SK-N-SH treated with all-trans-retinoic acid at 6 μM for 48 hours (cell line): ENCODE measurements at regions not wholly inside any gene's neighbourhood (a gene's known extent, or its start where the extent isn't known, plus 50 kb on each side); places are given as distances from the start of the nearest gene placed in this dataset.

Experiments
- ARNTL ChIP-seq: fragments of 450-650 bp; formaldehyde crosslinking; IDR thresholded peaks from 2 replicates; pipeline ENCODE4 v1.5.0; 2020; ENCODE audit warnings: low read depth, mild to moderate bottlenecking, moderate library complexity, borderline replicate concordance
- BACH2 ChIP-seq: fragments of 250-450 bp; sonication (Bioruptor Pico); IDR thresholded peaks from 2 replicates; pipeline ENCODE4 v1.9.0; 2021; ENCODE audit warnings: mild to moderate bottlenecking, borderline replicate concordance
- CREB5 ChIP-seq: fragments of 250-450 bp; sonication (Bioruptor Pico); IDR thresholded peaks from 2 replicates; pipeline ENCODE4 v1.5.1; 2020; ENCODE audit warnings: low read depth, mild to moderate bottlenecking, moderate library complexity
- SNAI2 ChIP-seq: fragments of 250-450 bp; sonication (Bioruptor Pico); IDR thresholded peaks from 2 replicates; pipeline ENCODE4 v1.5.0; 2020; ENCODE audit warnings: mild to moderate bottlenecking, moderate library complexity
- ZC3H10 ChIP-seq: fragments of 250-450 bp; sonication (Bioruptor Pico); IDR thresholded peaks from 2 replicates; pipeline ENCODE4 v1.5.1; 2021; ENCODE audit warnings: mild to moderate bottlenecking, moderate library complexity
- ZFP30 ChIP-seq: fragments of 450-650 bp; formaldehyde crosslinking; IDR thresholded peaks from 2 replicates; pipeline ENCODE4 v1.5.0; 2022; ENCODE audit warnings: mild to moderate bottlenecking, moderate library complexity
- TF ChIP-seq, protein P1 (sequence below): fragments of 250-450 bp; sonication (Bioruptor Pico); IDR thresholded peaks from 2 replicates; pipeline ENCODE4 v1.8.0; 2020; ENCODE audit warnings: mild to moderate bottlenecking, moderate library complexity, borderline replicate concordance

GRCh38 chr18:40412410-40412809 is 1542.6 kb upstream of the PIK3C3 start:
- no peak for TF ChIP-seq ARNTL (CRISPR knock-in tag)
- TF ChIP-seq, protein P1, sequence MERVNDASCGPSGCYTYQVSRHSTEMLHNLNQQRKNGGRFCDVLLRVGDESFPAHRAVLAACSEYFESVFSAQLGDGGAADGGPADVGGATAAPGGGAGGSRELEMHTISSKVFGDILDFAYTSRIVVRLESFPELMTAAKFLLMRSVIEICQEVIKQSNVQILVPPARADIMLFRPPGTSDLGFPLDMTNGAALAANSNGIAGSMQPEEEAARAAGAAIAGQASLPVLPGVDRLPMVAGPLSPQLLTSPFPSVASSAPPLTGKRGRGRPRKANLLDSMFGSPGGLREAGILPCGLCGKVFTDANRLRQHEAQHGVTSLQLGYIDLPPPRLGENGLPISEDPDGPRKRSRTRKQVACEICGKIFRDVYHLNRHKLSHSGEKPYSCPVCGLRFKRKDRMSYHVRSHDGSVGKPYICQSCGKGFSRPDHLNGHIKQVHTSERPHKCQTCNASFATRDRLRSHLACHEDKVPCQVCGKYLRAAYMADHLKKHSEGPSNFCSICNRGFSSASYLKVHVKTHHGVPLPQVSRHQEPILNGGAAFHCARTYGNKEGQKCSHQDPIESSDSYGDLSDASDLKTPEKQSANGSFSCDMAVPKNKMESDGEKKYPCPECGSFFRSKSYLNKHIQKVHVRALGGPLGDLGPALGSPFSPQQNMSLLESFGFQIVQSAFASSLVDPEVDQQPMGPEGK (CRISPR knock-in tag): no peak
- no peak for TF ChIP-seq ZFP30 (CRISPR knock-in tag)
- no peak for TF ChIP-seq CREB5 (CRISPR knock-in tag)
- no peak for TF ChIP-seq SNAI2 (CRISPR knock-in tag)
- TF ChIP-seq ZC3H10 (CRISPR knock-in tag): no peak
- no peak for TF ChIP-seq BACH2 (CRISPR knock-in tag)
